Common myeloid progenitor, CD34-positive (primary cell): ENCODE measurements at regions not wholly inside any gene's neighbourhood (a gene's known extent, or its start where the extent isn't known, plus 50 kb on each side); places are given as distances from the start of the nearest gene placed in this dataset.

Experiments
- CTCF ChIA-PET: fragments of 350-600 bp; sonication (Branson Sonifier 250); formaldehyde crosslinking; loops from one replicate; lab custom pipeline; 2021; ENCODE audit warnings: antibody characterized with exemption; lab: Charles Lee
- POLR2A ChIA-PET: fragments of 350-600 bp; sonication (Branson Sonifier 250); formaldehyde crosslinking; loops from one replicate; lab custom pipeline; 2021; ENCODE audit warnings: antibody characterized with exemption; lab: Charles Lee
- DNase-seq, 3 donors: peaks; one replicate each; pipeline versions ENCODE4 v3.0.0 to v3.0.0-alpha.2; 2013
- H3K27ac ChIP-seq, 2 experiments: 1 replicate in 1 of 2; 2 replicates in 1 of 2; pipeline ENCODE4 v1.7.0; 2013; ENCODE audit warnings: inconsistent platforms in 2 of 2, low read length in 2 of 2, mild to moderate bottlenecking in 2 of 2, low read depth in 1 of 2, moderate library complexity in 1 of 2; ENCODE audit not compliant: severe bottlenecking in 2 of 2, insufficient read depth in 1 of 2, poor library complexity in 1 of 2
- H3K27me3 ChIP-seq, 5 experiments: replicated peaks in 2 of 5; 1 replicate in 3 of 5; 2 replicates in 2 of 5; pipeline versions ENCODE4 v1.6.1 to v1.7.0; 2013; ENCODE audit warnings: low read length in 4 of 5, mild to moderate bottlenecking in 2 of 5, moderate library complexity in 2 of 5, inconsistent platforms in 1 of 5; ENCODE audit not compliant: insufficient read depth in 5 of 5, control insufficient read depth in 4 of 5
- H3K36me3 ChIP-seq, 4 experiments: 1 replicate in 2 of 4; 2 replicates in 2 of 4; pipeline versions ENCODE4 v1.6.1 to v1.7.0; 2013; ENCODE audit warnings: low read length in 3 of 4, control low read depth in 1 of 4, mild to moderate bottlenecking in 1 of 4; ENCODE audit not compliant: control insufficient read depth in 4 of 4, insufficient read depth in 4 of 4
- H3K4me1 ChIP-seq, 4 experiments: 1 replicate in 3 of 4; 2 replicates in 1 of 4; pipeline versions ENCODE4 v1.6.1 to v1.7.1; 2013; ENCODE audit warnings: low read length in 3 of 4, mild to moderate bottlenecking in 3 of 4, control low read depth in 1 of 4, inconsistent platforms in 1 of 4, moderate library complexity in 1 of 4; ENCODE audit not compliant: control insufficient read depth in 4 of 4, insufficient read depth in 4 of 4; ENCODE audit errors: control extremely low read depth in 1 of 4
- H3K4me3 ChIP-seq, 7 experiments: 1 replicate in 4 of 7; 2 replicates in 3 of 7; pipeline versions ENCODE4 v1.5.1 to v1.7.0; 2013; ENCODE audit warnings: mild to moderate bottlenecking in 7 of 7, low read length in 6 of 7, moderate library complexity in 6 of 7, inconsistent platforms in 2 of 7, low read depth in 2 of 7, control low read depth in 1 of 7; ENCODE audit not compliant: insufficient read depth in 4 of 7, control insufficient read depth in 1 of 7; ENCODE audit errors: extremely low read depth in 1 of 7
- H3K9me3 ChIP-seq, 5 experiments: 1 replicate in 4 of 5; 2 replicates in 1 of 5; pipeline versions ENCODE4 v1.6.1 to v1.7.1; 2013; ENCODE audit warnings: low read length in 4 of 5, mild to moderate bottlenecking in 2 of 5, inconsistent platforms in 1 of 5, low read depth in 1 of 5, moderate library complexity in 1 of 5; ENCODE audit not compliant: control insufficient read depth in 4 of 5, insufficient read depth in 2 of 5; ENCODE audit errors: control extremely low read depth in 1 of 5
- WGBS: methylation state at CpG from one replicate; pipeline ENCODE4 v1.1.5; 2013; ENCODE audit not compliant: insufficient coverage; 5-methylcytosine and 5-hydroxymethylcytosine counted together

- ChIA-PET POLR2A (no interaction called here), CTCF (no interaction called here)
- no CpG with 5 or more reads among the region's 2 CpGs for WGBS
These were observed 287.5 kb upstream of the DAB1 start for GRCh38 chr1:57711326-57711725.

GRCh38 chr1:57707631-57708030, 283.8 kb upstream of the DAB1 start:
- no peak overlapping the region for H3K27ac ChIP-seq
- no peaks in the 10 kb centered on the region for H3K36me3 ChIP-seq
- ChIA-PET CTCF (no interaction called here), POLR2A (no interaction called here)
- no peak for DNase-seq
- 100% methylated on average over 1 of the region's 1 CpG for WGBS
- H3K9me3 ChIP-seq: peaks cover 0 to 7% (median 0%) of the 10 kb centered on the region in 5 experiments
- H3K4me1 ChIP-seq: no peaks in the 10 kb centered on the region
- no peak overlapping the region for H3K4me3 ChIP-seq
- H3K27me3 ChIP-seq: no peaks in the 10 kb centered on the region

More at GRCh38 chr1:57711326-57711725, 287.5 kb upstream of the DAB1 start:
- peaks cover 0 to 7% (median 0%) of the 10 kb centered on the region in 5 experiments for H3K9me3 ChIP-seq
- DNase-seq: no peak
- no peaks in the 10 kb centered on the region for H3K36me3 ChIP-seq
- no peak overlapping the region for H3K4me3 ChIP-seq
- H3K27ac ChIP-seq: no peak overlapping the region
- H3K27me3 ChIP-seq: no peaks in the 10 kb centered on the region
- no peaks in the 10 kb centered on the region for H3K4me1 ChIP-seq

GRCh38 chr1:57704811-57705210, 281.0 kb upstream of the DAB1 start:
- Histone ChIP-seq H3K4me1 (no peaks in the 10 kb centered on the region), H3K36me3 (no peaks in the 10 kb centered on the region), H3K9me3 (peaks cover 0 to 9% (median 0%) of the 10 kb centered on the region in 5 experiments), H3K27me3 (no peaks in the 10 kb centered on the region), H3K4me3 (no peak overlapping the region), H3K27ac (no peak overlapping the region)
- WGBS: no CpG with 5 or more reads among the region's 1 CpG
- ChIA-PET CTCF (interaction anchor here (1.0 kb wide), 1 partner anchor 10 kb away, joined by 3 read pairs; no protein-coding TSS in a partner anchor), POLR2A (no interaction called here)
- DNase-seq: no peak

- Histone ChIP-seq H3K4me3 (no peak overlapping the region), H3K4me1 (no peaks in the 10 kb centered on the region), H3K9me3 (peaks cover 0 to 9% (median 0%) of the 10 kb centered on the region in 5 experiments), H3K27me3 (no peaks in the 10 kb centered on the region), H3K36me3 (no peaks in the 10 kb centered on the region), H3K27ac (no peak overlapping the region)
- CTCF ChIA-PET: interaction anchor here (1.0 kb wide), 1 partner anchor 11 kb away, joined by 3 read pairs; no protein-coding TSS in a partner anchor
- POLR2A ChIA-PET: no interaction called here
- DNase-seq: no peak
These were observed 280.4 kb upstream of the DAB1 start for GRCh38 chr1:57704231-57704630.

GRCh38 chr1:57696904-57697303, 273.0 kb upstream of the DAB1 start:
- 100% methylated on average over 1 of the region's 1 CpG for WGBS
- DNase-seq: no peak
- Histone ChIP-seq H3K4me3 (no peak overlapping the region), H3K27ac (no peak overlapping the region), H3K9me3 (peaks cover 0 to 17% (median 0%) of the 10 kb centered on the region in 5 experiments), H3K27me3 (peaks cover 0 to 6% (median 0%) of the 10 kb centered on the region in 5 experiments), H3K4me1 (no peaks in the 10 kb centered on the region), H3K36me3 (no peaks in the 10 kb centered on the region)
- ChIA-PET CTCF (no interaction called here), POLR2A (no interaction called here)

- ChIA-PET CTCF (no interaction called here), POLR2A (no interaction called here)
- 0% methylated on average over 1 of the region's 2 CpGs for WGBS
These were observed 272.2 kb upstream of the DAB1 start for GRCh38 chr1:57696043-57696442.

GRCh38 chr1:57686306-57686705, 262.4 kb upstream of the DAB1 start:
- Histone ChIP-seq H3K36me3 (no peaks in the 10 kb centered on the region), H3K4me1 (no peaks in the 10 kb centered on the region), H3K9me3 (peaks cover 0 to 19% (median 7%) of the 10 kb centered on the region in 5 experiments), H3K27ac (no peak overlapping the region), H3K4me3 (no peak overlapping the region), H3K27me3 (no peaks in the 10 kb centered on the region)
- ChIA-PET CTCF (no interaction called here), POLR2A (no interaction called here)
- DNase-seq: no peak
- WGBS: no CpG with 5 or more reads among the region's 3 CpGs

More at GRCh38 chr1:57696043-57696442, 272.2 kb upstream of the DAB1 start:
- Histone ChIP-seq H3K36me3 (no peaks in the 10 kb centered on the region), H3K4me3 (no peak overlapping the region), H3K4me1 (no peaks in the 10 kb centered on the region), H3K27me3 (peaks cover 0 to 6% (median 0%) of the 10 kb centered on the region in 5 experiments), H3K9me3 (peaks cover 0 to 20% (median 0%) of the 10 kb centered on the region in 5 experiments), H3K27ac (no peak overlapping the region)
- DNase-seq: no peak
